GM12878 (cell line): ENCODE measurements at regions not wholly inside any gene's neighbourhood (a gene's known extent, or its start where the extent isn't known, plus 50 kb on each side); places are given as distances from the start of the nearest gene placed in this dataset.

Experiments used
- ATAC-seq: fragments of 200-7000 bp; cut with Tn5 transposase; 3 replicates; pipeline ENCODE4 v1.9.1; 2020; ENCODE audit warnings: mild to moderate bottlenecking, moderate library complexity
- BruUV-seq: library from RNA; stranded (reverse); fragments of 400-500 nt; replicated peaks from 2 replicates; lab custom pipeline; 2021; lab: Mats Ljungman, UMichigan
- CTCF ChIA-PET: fragments of 300-600 bp; sonication (Branson Sonifier 250); formaldehyde crosslinking; extraction: SDS; loops from one replicate; lab custom pipeline; 2021; ENCODE audit warnings: inconsistent platforms; lab: Yijun Ruan, JAX
- POLR2A ChIA-PET: fragments of 350-600 bp; formaldehyde crosslinking; extraction: SDS; loops from one replicate; lab custom pipeline; 2021; ENCODE audit warnings: inconsistent platforms; lab: Charles Lee
- RAD21 ChIA-PET: fragments of 300-600 bp; sonication (Branson Sonifier 250); formaldehyde crosslinking; loops from one replicate; lab custom pipeline; 2023; ENCODE audit warnings: antibody characterized with exemption; ENCODE audit not compliant: unreplicated experiment; lab: Charles Lee
- SMC1A ChIA-PET: fragments of 300-600 bp; sonication (Branson Sonifier 250); formaldehyde crosslinking; loops from one replicate; lab custom pipeline; 2023; ENCODE audit not compliant: unreplicated experiment, uncharacterized antibody; lab: Charles Lee
- DNase-seq: peaks from one replicate; pipeline ENCODE4 v3.0.0-alpha.2; 2011; ENCODE audit warnings: low read depth, low spot score
- FAIRE-seq: peaks from 3 replicates; lab custom pipeline; 2011; peaks lifted over from hg19 to GRCh38; lab: Jason Lieb, UNC
- H2AFZ ChIP-seq: 2 replicates; pipeline ENCODE4 v1.6.0; 2011; ENCODE audit warnings: low read depth, low read length, control low read depth; ENCODE audit not compliant: control insufficient read depth
- H3K27ac ChIP-seq: 2 replicates; pipeline ENCODE4 v1.5.1; 2011; ENCODE audit warnings: control low read depth; ENCODE audit not compliant: control insufficient read depth, insufficient read depth
- H3K27me3 ChIP-seq, 2 experiments: replicated peaks in 1 of 2; 2 replicates each; pipeline versions ENCODE4 v1.6.0 to v1.6.1; 2011; ENCODE audit warnings: low read length in 1 of 2; ENCODE audit not compliant: control insufficient read depth in 2 of 2, insufficient read depth in 2 of 2
- H3K36me3 ChIP-seq, 2 experiments: 2 replicates each; pipeline ENCODE4 v1.5.1; 2011; ENCODE audit warnings: low read length in 1 of 2; ENCODE audit not compliant: control insufficient read depth in 2 of 2, insufficient read depth in 2 of 2
- H3K4me1 ChIP-seq: 2 replicates; pipeline ENCODE4 v1.6.1; 2011; ENCODE audit warnings: mild to moderate bottlenecking, low read length, moderate library complexity, mixed read lengths; ENCODE audit not compliant: control insufficient read depth, insufficient read depth
- H3K4me2 ChIP-seq: 2 replicates; pipeline ENCODE4 v1.6.0; 2011; ENCODE audit warnings: control low read depth; ENCODE audit not compliant: control insufficient read depth, insufficient read depth
- H3K4me3 ChIP-seq: fragments of 200-600 bp; sonication (generic); 2 replicates; pipeline ENCODE4 v1.5.1; 2016
- H3K79me2 ChIP-seq: 2 replicates; pipeline ENCODE4 v1.6.0; 2011; ENCODE audit warnings: low read length; ENCODE audit not compliant: control insufficient read depth, insufficient read depth
- H3K9ac ChIP-seq: 2 replicates; pipeline ENCODE4 v1.8.0; 2011; ENCODE audit warnings: low read length, control low read depth, mixed read lengths; ENCODE audit not compliant: control insufficient read depth, insufficient read depth
- H3K9me3 ChIP-seq: replicated peaks from 3 replicates; pipeline ENCODE4 v1.5.1; 2011; ENCODE audit warnings: mild to moderate bottlenecking, low read length; ENCODE audit not compliant: control insufficient read depth, insufficient read depth
- H4K20me1 ChIP-seq: 2 replicates; pipeline ENCODE4 v1.6.0; 2011; ENCODE audit not compliant: control insufficient read depth, insufficient read depth
- BACH1 ChIP-seq: fragments of 450-650 bp; IDR thresholded peaks from 2 replicates; pipeline ENCODE4 v1.6.1; 2017; ENCODE audit warnings: mild to moderate bottlenecking, borderline replicate concordance
- BHLHE40 ChIP-seq, 2 experiments: fragments of 450-650 bp in 1 of 2; IDR thresholded peaks; 2 replicates each; pipeline ENCODE4 v1.6.1; 2011 to 2017; ENCODE audit warnings: low read depth in 2 of 2, borderline replicate concordance in 1 of 2, improper control_type of control experiment in 1 of 2, low read length in 1 of 2, mild to moderate bottlenecking in 1 of 2
- EGR1 ChIP-seq, 2 experiments: IDR thresholded peaks; 1 replicate in 1 of 2; 2 replicates in 1 of 2; pipeline ENCODE4 v1.6.1; 2011 to 2012; ENCODE audit warnings: low read depth in 2 of 2, low read length in 2 of 2, borderline replicate concordance in 1 of 2, mild to moderate bottlenecking in 1 of 2, moderate library complexity in 1 of 2
- ETV6 ChIP-seq, 2 experiments: fragments of 450-650 bp in 1 of 2; IDR thresholded peaks in 1 of 2; conservative IDR thresholded peaks in 1 of 2; 2 replicates each; pipeline ENCODE4 v1.6.1; 2014; ENCODE audit warnings: antibody characterized with exemption in 1 of 2, borderline replicate concordance in 1 of 2, low read depth in 1 of 2, mild to moderate bottlenecking in 1 of 2, moderate library complexity in 1 of 2
- HDGF ChIP-seq: fragments of 450-650 bp; IDR thresholded peaks from 2 replicates; pipeline ENCODE4 v1.6.1; 2016; ENCODE audit warnings: antibody characterized with exemption
- IRF4 ChIP-seq: IDR thresholded peaks from 2 replicates; pipeline ENCODE4 v1.6.1; 2011; ENCODE audit warnings: low read depth, low read length
- MEF2A ChIP-seq: IDR thresholded peaks from 2 replicates; pipeline ENCODE4 v1.6.1; 2011; ENCODE audit warnings: low read depth, mild to moderate bottlenecking, low read length, moderate library complexity; ENCODE audit not compliant: insufficient read depth
- MYC ChIP-seq: IDR thresholded peaks from 2 replicates; pipeline ENCODE4 v1.6.1; 2011; ENCODE audit warnings: mild to moderate bottlenecking, low read length, moderate library complexity, inconsistent platforms; ENCODE audit not compliant: insufficient read depth, insufficient replicate concordance, insufficient read length, severe bottlenecking
- NBN ChIP-seq: fragments of 450-650 bp; IDR thresholded peaks from 2 replicates; pipeline ENCODE4 v1.6.1; 2016
- NR2C2 ChIP-seq: IDR thresholded peaks from 2 replicates; pipeline ENCODE4 v1.6.1; 2011; ENCODE audit warnings: borderline replicate concordance, low read depth; ENCODE audit not compliant: control insufficient read depth, insufficient read length
- PML ChIP-seq: IDR thresholded peaks from 2 replicates; pipeline ENCODE4 v1.6.1; 2012; ENCODE audit warnings: low read length, inconsistent platforms
- SIX5 ChIP-seq: IDR thresholded peaks from 2 replicates; pipeline ENCODE4 v1.6.1; 2011; ENCODE audit warnings: mild to moderate bottlenecking, low read depth, low read length, moderate library complexity; ENCODE audit not compliant: severe bottlenecking
- SMARCA5 ChIP-seq: fragments of 450-650 bp; IDR thresholded peaks from 2 replicates; pipeline ENCODE4 v1.6.1; 2017; ENCODE audit warnings: mild to moderate bottlenecking
- SP1 ChIP-seq: IDR thresholded peaks from one replicate; pipeline ENCODE4 v1.6.1; 2011; ENCODE audit warnings: low read depth, low read length
- SPI1 ChIP-seq: IDR thresholded peaks from 2 replicates; pipeline ENCODE4 v1.6.1; 2011; ENCODE audit warnings: low read depth, mild to moderate bottlenecking, low read length, moderate library complexity, borderline replicate concordance; ENCODE audit not compliant: insufficient read depth
- SREBF1 ChIP-seq: IDR thresholded peaks from 2 replicates; pipeline ENCODE4 v1.6.1; 2012; ENCODE audit warnings: mild to moderate bottlenecking, low read length
- STAT3 ChIP-seq: IDR thresholded peaks from 2 replicates; pipeline ENCODE4 v1.6.1; 2011; ENCODE audit warnings: low read depth, low read length, improper control_type of control experiment
- ZNF207 ChIP-seq: fragments of 450-650 bp; IDR thresholded peaks from 2 replicates; pipeline ENCODE4 v1.6.1; 2014; ENCODE audit warnings: antibody characterized with exemption, mild to moderate bottlenecking, borderline replicate concordance
- WGBS: methylation state at CpG from one replicate; pipeline ENCODE4 v1.1.6; 2016; ENCODE audit warnings: low lambda C conversion rate; ENCODE audit not compliant: insufficient replicate concordance, insufficient coverage; ENCODE audit errors: missing lambda C conversion rate; 5-methylcytosine and 5-hydroxymethylcytosine counted together
- in situ Hi-C: fragments of 300-500 bp; cut with MboI; formaldehyde crosslinking; loops from 9 replicates; pipeline ENCODE4 v1.14.3; 2018; ENCODE audit warnings: mixed read lengths
- intact Hi-C: fragments of 100-400 bp; cut with micrococcal nuclease; formaldehyde crosslinking; loops from one replicate; pipeline ENCODE4 v1.14.2; 2022; ENCODE audit not compliant: unreplicated experiment
- TF ChIP-seq, protein P1 (sequence below): IDR thresholded peaks from 2 replicates; pipeline ENCODE4 v1.6.1; 2012; ENCODE audit warnings: low read length, inconsistent platforms
- TF ChIP-seq, protein P2 (sequence below): fragments of 450-650 bp; IDR thresholded peaks from 2 replicates; pipeline ENCODE4 v1.6.1; 2017; ENCODE audit warnings: mild to moderate bottlenecking, low read depth, inconsistent platforms; ENCODE audit not compliant: poor library complexity, severe bottlenecking

DNA sequence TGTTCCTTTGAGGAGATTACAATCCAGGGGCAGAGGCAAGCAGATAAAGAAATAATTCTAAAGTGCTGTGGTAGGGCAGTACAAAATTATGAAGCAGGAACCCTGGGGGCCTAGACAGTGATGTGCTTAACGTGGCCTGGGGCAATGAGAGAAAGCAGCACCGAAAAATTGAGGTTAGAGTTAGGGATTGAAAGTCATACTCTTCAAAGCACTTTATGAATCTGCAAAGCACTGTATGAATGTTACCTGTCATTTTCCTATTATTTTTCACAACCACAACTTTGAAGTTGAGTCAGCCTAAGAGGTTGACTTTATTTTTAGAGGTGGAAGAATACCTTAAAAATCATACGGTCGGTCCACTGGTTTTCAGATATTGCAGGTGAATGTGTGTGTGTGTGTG lies 183.4 kb upstream of the NFIA start:
- DNase-seq, result peak; percentile 7
- no peak overlapping the region; the same call in 1 of the 2 replicates for H3K4me2 ChIP-seq
- WGBS, result 0% methylated on average over 4 of the region's 4 CpGs
- H3K36me3 ChIP-seq, result no peaks in the 10 kb centered on the region
- ChIA-PET SMC1A (no interaction called here), POLR2A (no interaction called here), CTCF (no interaction called here), RAD21 (no interaction called here)
- no peaks in the 10 kb centered on the region for H3K9me3 ChIP-seq
- peak; percentile 47 for FAIRE-seq
- in situ Hi-C loops, result no loop called here
- H3K9ac ChIP-seq, result no peak overlapping the region
- no peaks in the 10 kb centered on the region for H4K20me1 ChIP-seq
- H3K4me3 ChIP-seq, result no peak overlapping the region
- H3K4me1 ChIP-seq, result no peaks in the 10 kb centered on the region
- ATAC-seq, result peak; percentile 71
- H2AFZ ChIP-seq, result no peak overlapping the region
- H3K27ac ChIP-seq, result no peak overlapping the region
- intact Hi-C loops, result no loop called here
- no peaks in the 10 kb centered on the region for H3K79me2 ChIP-seq
- BruUV-seq, result no TSS peak
- no peaks in the 10 kb centered on the region for H3K27me3 ChIP-seq
- TF ChIP-seq PML (no peak), NR2C2 (no peak), SREBF1 (no peak), MYC (no peak), BACH1 (peak; percentile 55; the same call in 1 of the 2 replicates), NBN (no peak), MEF2A (peak; percentile 85; the same call in 1 of the 2 replicates), SP1 (no peak), ETV6 (conservative IDR thresholded peaks at IDR 0.05 in 1 of 2, IDR thresholded peaks at IDR 0.05 in 1 of 2; ENCODE audit: borderline replicate concordance in 1 of 2, low read depth in 1 of 2) (no peak), EGR1 (IDR thresholded peaks at IDR 0.05; ENCODE audit: borderline replicate concordance in 1 of 2, low read depth in 2 of 2, low read length in 2 of 2) (no peak), STAT3 (no peak), IRF4 (peak; percentile 89; the same call in 1 of the 2 replicates), BHLHE40 (IDR thresholded peaks at IDR 0.05; ENCODE audit: borderline replicate concordance in 1 of 2, low read depth in 2 of 2, low read length in 1 of 2) (no peak), SPI1 (no peak), SMARCA5 (no peak), HDGF (no peak), SIX5 (no peak), ZNF207 (no peak)
- TF ChIP-seq, protein P1, sequence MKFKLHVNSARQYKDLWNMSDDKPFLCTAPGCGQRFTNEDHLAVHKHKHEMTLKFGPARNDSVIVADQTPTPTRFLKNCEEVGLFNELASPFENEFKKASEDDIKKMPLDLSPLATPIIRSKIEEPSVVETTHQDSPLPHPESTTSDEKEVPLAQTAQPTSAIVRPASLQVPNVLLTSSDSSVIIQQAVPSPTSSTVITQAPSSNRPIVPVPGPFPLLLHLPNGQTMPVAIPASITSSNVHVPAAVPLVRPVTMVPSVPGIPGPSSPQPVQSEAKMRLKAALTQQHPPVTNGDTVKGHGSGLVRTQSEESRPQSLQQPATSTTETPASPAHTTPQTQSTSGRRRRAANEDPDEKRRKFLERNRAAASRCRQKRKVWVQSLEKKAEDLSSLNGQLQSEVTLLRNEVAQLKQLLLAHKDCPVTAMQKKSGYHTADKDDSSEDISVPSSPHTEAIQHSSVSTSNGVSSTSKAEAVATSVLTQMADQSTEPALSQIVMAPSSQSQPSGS, result peak; percentile 80
- TF ChIP-seq, protein P2, sequence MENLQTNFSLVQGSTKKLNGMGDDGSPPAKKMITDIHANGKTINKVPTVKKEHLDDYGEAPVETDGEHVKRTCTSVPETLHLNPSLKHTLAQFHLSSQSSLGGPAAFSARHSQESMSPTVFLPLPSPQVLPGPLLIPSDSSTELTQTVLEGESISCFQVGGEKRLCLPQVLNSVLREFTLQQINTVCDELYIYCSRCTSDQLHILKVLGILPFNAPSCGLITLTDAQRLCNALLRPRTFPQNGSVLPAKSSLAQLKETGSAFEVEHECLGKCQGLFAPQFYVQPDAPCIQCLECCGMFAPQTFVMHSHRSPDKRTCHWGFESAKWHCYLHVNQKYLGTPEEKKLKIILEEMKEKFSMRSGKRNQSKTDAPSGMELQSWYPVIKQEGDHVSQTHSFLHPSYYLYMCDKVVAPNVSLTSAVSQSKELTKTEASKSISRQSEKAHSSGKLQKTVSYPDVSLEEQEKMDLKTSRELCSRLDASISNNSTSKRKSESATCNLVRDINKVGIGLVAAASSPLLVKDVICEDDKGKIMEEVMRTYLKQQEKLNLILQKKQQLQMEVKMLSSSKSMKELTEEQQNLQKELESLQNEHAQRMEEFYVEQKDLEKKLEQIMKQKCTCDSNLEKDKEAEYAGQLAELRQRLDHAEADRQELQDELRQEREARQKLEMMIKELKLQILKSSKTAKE, result no peak
